Loucy (cell line): ENCODE measurements at regions not wholly inside any gene's neighbourhood (a gene's known extent, or its start where the extent isn't known, plus 50 kb on each side); places are given as distances from the start of the nearest gene placed in this dataset.

Experiments
- H2AFZ ChIP-seq: fragments of 200-600 bp; sonication (generic); 2 replicates; pipeline ENCODE4 v1.6.0; 2016; ENCODE audit warnings: antibody characterized with exemption, mild to moderate bottlenecking, low read length, moderate library complexity
- H3F3A ChIP-seq: fragments of 200-600 bp; 2 replicates; pipeline ENCODE4 v1.6.0; 2016; ENCODE audit warnings: antibody characterized with exemption, low read depth, mild to moderate bottlenecking
- H3K27me3 ChIP-seq: fragments of 200-600 bp; sonication (generic); 2 replicates; pipeline ENCODE4 v1.6.1; 2014; ENCODE audit warnings: low read length, mild to moderate bottlenecking; ENCODE audit not compliant: insufficient read depth, poor library complexity, severe bottlenecking
- H3K36me3 ChIP-seq: fragments of 200-600 bp; sonication (generic); 2 replicates; pipeline ENCODE4 v1.6.1; 2016; ENCODE audit warnings: low read length; ENCODE audit not compliant: insufficient read depth
- H3K4me1 ChIP-seq: fragments of 200-600 bp; sonication (generic); 2 replicates; pipeline ENCODE4 v1.5.1; 2014; ENCODE audit warnings: low read length, mild to moderate bottlenecking; ENCODE audit not compliant: insufficient read depth, poor library complexity, severe bottlenecking
- H3K4me2 ChIP-seq: fragments of 200-600 bp; sonication (generic); 2 replicates; pipeline ENCODE4 v1.6.0; 2014; ENCODE audit warnings: antibody characterized with exemption, low read length, low read depth, mild to moderate bottlenecking; ENCODE audit not compliant: poor library complexity, severe bottlenecking
- H3K4me3 ChIP-seq: fragments of 200-600 bp; sonication (generic); 2 replicates; pipeline ENCODE4 v1.5.1; 2014; ENCODE audit warnings: low read length, mild to moderate bottlenecking, mixed read lengths; ENCODE audit not compliant: poor library complexity, severe bottlenecking
- H3K79me2 ChIP-seq: fragments of 200-600 bp; sonication (generic); 2 replicates; pipeline ENCODE4 v1.6.1; 2014; ENCODE audit warnings: low read length; ENCODE audit not compliant: insufficient read depth
- H3K9ac ChIP-seq: fragments of 200-600 bp; sonication (generic); 2 replicates; pipeline ENCODE4 v1.6.0; 2014; ENCODE audit warnings: mild to moderate bottlenecking, low read depth, low read length, moderate library complexity; ENCODE audit not compliant: poor library complexity, severe bottlenecking
- H3K9me2 ChIP-seq: fragments of 200-600 bp; sonication (generic); replicated peaks from 2 replicates; pipeline ENCODE4 v1.6.1; 2016; ENCODE audit warnings: low read depth, low read length, mixed read lengths
- H3K9me3 ChIP-seq: fragments of 200-600 bp; sonication (generic); 2 replicates; pipeline ENCODE4 v1.6.1; 2014; ENCODE audit warnings: mild to moderate bottlenecking, antibody characterized with exemption, low read length, low read depth; ENCODE audit not compliant: insufficient read depth
- H4K20me1 ChIP-seq: fragments of 200-600 bp; sonication (generic); 2 replicates; pipeline ENCODE4 v1.6.0; 2014; ENCODE audit warnings: antibody characterized with exemption, low read length, mild to moderate bottlenecking; ENCODE audit not compliant: insufficient read depth, poor library complexity, severe bottlenecking
- CTCF ChIP-seq: fragments of 200-600 bp; sonication (generic); conservative IDR thresholded peaks from 2 replicates; pipeline ENCODE4 v1.5.1; 2014; ENCODE audit warnings: mild to moderate bottlenecking, antibody characterized with exemption, low read length
- EZH2phosphoT487 ChIP-seq: fragments of 200-600 bp; IDR thresholded peaks from 2 replicates; pipeline ENCODE4 v1.6.1; 2018; ENCODE audit warnings: antibody characterized with exemption, mild to moderate bottlenecking, moderate library complexity, borderline replicate concordance

- no peaks in the 10 kb centered on the region for H3K79me2 ChIP-seq
- H3K4me3 ChIP-seq = no peak overlapping the region
- no peaks in the 10 kb centered on the region for H3K4me1 ChIP-seq
- H3K9me3 ChIP-seq = no peaks in the 10 kb centered on the region
- H3F3A ChIP-seq = no peaks in the 10 kb centered on the region
- H2AFZ ChIP-seq = no peak overlapping the region
- H3K9ac ChIP-seq = no peak overlapping the region
- H3K9me2 ChIP-seq = no peaks in the 10 kb centered on the region
- no peaks in the 10 kb centered on the region for H3K27me3 ChIP-seq
- TF ChIP-seq EZH2phosphoT487 (no peak), CTCF (no peak)
- no peaks in the 10 kb centered on the region for H4K20me1 ChIP-seq
- no peaks in the 10 kb centered on the region for H3K36me3 ChIP-seq
- H3K4me2 ChIP-seq = no peak overlapping the region
These were observed 398.2 kb downstream of the COL12A1 start for GRCh38 chr6:74807674-74808073.

- H3K79me2 ChIP-seq = no peaks in the 10 kb centered on the region
- no peaks in the 10 kb centered on the region for H3K27me3 ChIP-seq
- no peak overlapping the region for H3K4me3 ChIP-seq
- TF ChIP-seq CTCF (no peak), EZH2phosphoT487 (no peak)
- H2AFZ ChIP-seq = no peak overlapping the region
- no peak overlapping the region for H3K9ac ChIP-seq
- H4K20me1 ChIP-seq = no peaks in the 10 kb centered on the region
- H3F3A ChIP-seq = no peaks in the 10 kb centered on the region
- no peaks in the 10 kb centered on the region for H3K36me3 ChIP-seq
- H3K4me2 ChIP-seq = no peak overlapping the region
- no peaks in the 10 kb centered on the region for H3K9me3 ChIP-seq
- H3K9me2 ChIP-seq = no peaks in the 10 kb centered on the region
- no peaks in the 10 kb centered on the region for H3K4me1 ChIP-seq
These were observed 399.7 kb downstream of the COL12A1 start for GRCh38 chr6:74805916-74806696.

- no peaks in the 10 kb centered on the region for H3F3A ChIP-seq
- TF ChIP-seq EZH2phosphoT487 (no peak), CTCF (no peak)
- H3K36me3 ChIP-seq = no peaks in the 10 kb centered on the region
- no peaks in the 10 kb centered on the region for H3K4me1 ChIP-seq
- no peaks in the 10 kb centered on the region for H3K9me2 ChIP-seq
- no peaks in the 10 kb centered on the region for H3K79me2 ChIP-seq
- H3K9ac ChIP-seq = no peak overlapping the region
- H3K27me3 ChIP-seq = no peaks in the 10 kb centered on the region
- no peak overlapping the region for H2AFZ ChIP-seq
- H3K4me2 ChIP-seq = no peak overlapping the region
- H3K4me3 ChIP-seq = no peak overlapping the region
- H4K20me1 ChIP-seq = no peaks in the 10 kb centered on the region
- no peaks in the 10 kb centered on the region for H3K9me3 ChIP-seq
These were observed 407.6 kb downstream of the COL12A1 start for GRCh38 chr6:74798302-74798701.
